Activated T-cell treated with anti-CD3 and anti-CD28 coated beads, Interleukin-2, amount 50 U/mL, for 4 hours (primary cell): ENCODE measurements at regions not wholly inside any gene's neighbourhood (a gene's known extent, or its start where the extent isn't known, plus 50 kb on each side); places are given as distances from the start of the nearest gene placed in this dataset.

ENCODE experiments used
- ATAC-seq, 2 donors: fragments of 200-7000 bp; cut with Tn5 transposase; one replicate each; pipeline ENCODE4 v1.10.0; 2021
- DNase-seq: peaks from one replicate; pipeline ENCODE4 v3.0.0-alpha.2; 2020
- H3K27me3 Mint-ChIP-seq: one replicate; pipeline ENCODE4 v1.8.0; 2021; ENCODE audit warnings: low read depth, mixed read lengths
- H3K36me3 Mint-ChIP-seq: one replicate; pipeline ENCODE4 v1.8.0; 2022; ENCODE audit warnings: mixed read lengths; ENCODE audit not compliant: insufficient read depth
- H3K4me1 Mint-ChIP-seq: one replicate; pipeline ENCODE4 v1.8.0; 2021; ENCODE audit warnings: low read depth, mixed read lengths
- H3K4me3 Mint-ChIP-seq: one replicate; pipeline ENCODE4 v1.8.0; 2021; ENCODE audit warnings: mild to moderate bottlenecking, moderate library complexity, mixed read lengths
- H3K9me3 Mint-ChIP-seq: one replicate; pipeline ENCODE4 v1.8.0; 2021; ENCODE audit warnings: mixed read lengths

DNA sequence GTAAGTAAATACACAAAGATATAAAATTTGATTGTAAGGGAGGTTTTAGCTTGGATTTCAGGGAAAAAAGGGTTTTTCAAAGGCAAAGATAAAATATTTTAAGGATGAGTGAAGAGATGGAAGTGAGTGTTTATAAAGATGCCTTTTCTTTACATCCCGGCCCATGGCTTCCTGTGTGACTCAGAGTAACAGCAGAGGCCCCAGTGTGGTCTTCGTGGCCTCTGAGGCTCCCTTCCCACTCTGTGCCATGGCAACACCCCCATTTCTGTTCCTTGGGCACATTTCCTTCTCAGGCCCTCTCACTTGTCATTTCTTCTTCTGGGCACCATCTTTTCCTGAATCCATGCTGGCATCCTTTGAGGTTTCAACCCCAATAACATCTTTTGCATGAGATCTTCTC lies 92.6 kb upstream of the TMEM18 start:
- Mint-ChIP-seq H3K27me3 (peaks cover 2% of the 10 kb centered on the region), H3K9me3 (peaks cover 5% of the 10 kb centered on the region), H3K4me3 (no peak overlapping the region), H3K36me3 (peaks cover 1% of the 10 kb centered on the region), H3K4me1 (peaks cover 21% of the 10 kb centered on the region)
- DNase-seq (no peak), ATAC-seq (no peak)

DNA sequence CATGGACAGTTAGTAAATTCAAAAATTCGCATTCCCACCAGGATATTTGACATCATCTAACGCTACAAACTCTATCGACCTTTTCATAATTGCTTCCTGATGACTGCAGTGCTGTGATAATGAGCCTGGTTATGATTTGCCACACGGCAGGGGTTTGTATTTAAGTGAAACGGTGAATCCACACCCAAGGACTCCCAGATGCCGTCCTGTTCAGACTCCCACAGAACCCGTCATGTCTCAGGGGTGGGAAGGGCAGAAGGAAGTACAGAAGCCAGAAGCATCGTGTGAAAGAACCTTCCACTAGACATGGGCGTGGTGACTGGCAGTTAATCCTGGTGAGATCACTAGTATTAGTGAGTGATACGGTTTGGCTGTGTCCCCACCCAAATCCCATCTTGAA lies 91.2 kb upstream of the TMEM18 start:
- H3K36me3 Mint-ChIP-seq: peaks cover 1% of the 10 kb centered on the region
- no peak overlapping the region for H3K4me3 Mint-ChIP-seq
- H3K27me3 Mint-ChIP-seq: peaks cover 2% of the 10 kb centered on the region
- H3K4me1 Mint-ChIP-seq: peaks cover 21% of the 10 kb centered on the region
- no peak for DNase-seq
- no peak for ATAC-seq
- peaks cover 5% of the 10 kb centered on the region for H3K9me3 Mint-ChIP-seq

DNA sequence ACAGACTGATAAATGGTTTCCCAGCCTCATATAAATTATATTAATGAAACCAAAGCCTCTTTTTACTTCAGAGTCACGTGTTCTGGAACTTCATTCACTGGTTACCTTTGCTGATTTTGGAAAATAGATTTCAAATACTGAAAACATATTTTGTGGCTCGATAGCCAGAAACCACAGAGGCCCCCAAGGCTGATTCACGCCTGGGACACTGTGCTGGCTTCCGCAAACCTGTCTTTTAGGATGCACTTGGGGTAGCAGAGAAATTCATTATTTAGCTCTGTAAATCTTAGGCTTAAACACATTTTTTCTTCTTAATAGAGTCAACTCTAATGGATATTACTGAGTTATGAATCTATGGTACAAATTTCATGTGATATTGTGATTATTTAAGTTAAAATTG lies 90.7 kb upstream of the TMEM18 start:
- peaks cover 2% of the 10 kb centered on the region for H3K27me3 Mint-ChIP-seq
- no peak for DNase-seq
- peaks cover 21% of the 10 kb centered on the region for H3K4me1 Mint-ChIP-seq
- H3K9me3 Mint-ChIP-seq: peaks cover 5% of the 10 kb centered on the region
- no peak overlapping the region for H3K4me3 Mint-ChIP-seq
- no peak for ATAC-seq
- peaks cover 1% of the 10 kb centered on the region for H3K36me3 Mint-ChIP-seq

DNA sequence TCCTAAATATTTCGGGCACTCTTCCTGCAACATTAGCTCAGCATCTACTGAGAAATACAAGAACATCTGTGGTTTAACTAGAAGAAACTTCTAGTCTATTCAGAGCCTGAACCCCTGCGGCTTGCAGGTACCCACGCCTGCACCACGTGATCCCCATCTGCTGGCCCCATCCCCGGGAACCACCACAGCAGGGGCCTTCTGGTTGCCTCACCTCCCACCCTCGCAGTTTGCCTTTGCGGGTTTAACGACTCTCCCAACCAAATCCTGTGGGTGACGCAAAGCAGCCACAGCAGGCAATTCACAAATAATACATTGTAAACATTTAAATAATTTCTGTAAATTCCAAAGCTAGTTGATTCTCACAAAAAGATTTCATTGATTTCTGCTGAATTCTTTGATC lies 90.2 kb upstream of the TMEM18 start:
- peaks cover 5% of the 10 kb centered on the region for H3K9me3 Mint-ChIP-seq
- ATAC-seq: no peak
- H3K4me1 Mint-ChIP-seq: peaks cover 21% of the 10 kb centered on the region
- peaks cover 1% of the 10 kb centered on the region for H3K36me3 Mint-ChIP-seq
- H3K27me3 Mint-ChIP-seq: peaks cover 2% of the 10 kb centered on the region
- H3K4me3 Mint-ChIP-seq: no peak overlapping the region
- no peak for DNase-seq

DNA sequence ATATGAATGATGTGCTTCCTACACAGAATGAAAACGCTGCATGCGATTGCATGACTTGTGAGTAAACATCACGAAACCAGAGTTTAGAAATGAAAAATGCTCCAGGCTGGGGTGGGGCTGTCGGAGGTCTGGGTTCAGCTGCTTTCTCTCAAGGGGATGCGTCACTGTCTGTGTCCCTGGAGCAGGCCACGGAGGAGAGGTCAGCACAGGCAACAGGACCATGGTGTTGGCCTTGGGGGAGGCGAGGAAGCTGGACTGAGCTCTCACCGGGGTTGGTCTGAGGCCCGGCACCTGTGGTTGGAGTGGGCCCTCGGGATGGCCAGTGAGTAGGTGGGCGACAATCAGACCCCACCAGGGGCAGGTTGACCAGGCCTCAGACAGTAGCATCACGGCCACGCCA lies 89.0 kb upstream of the TMEM18 start:
- ATAC-seq: no peak
- H3K36me3 Mint-ChIP-seq: peaks cover 1% of the 10 kb centered on the region
- peaks cover 21% of the 10 kb centered on the region for H3K4me1 Mint-ChIP-seq
- H3K27me3 Mint-ChIP-seq: peaks cover 4% of the 10 kb centered on the region
- no peak overlapping the region for H3K4me3 Mint-ChIP-seq
- DNase-seq: no peak
- H3K9me3 Mint-ChIP-seq: peaks cover 5% of the 10 kb centered on the region

DNA sequence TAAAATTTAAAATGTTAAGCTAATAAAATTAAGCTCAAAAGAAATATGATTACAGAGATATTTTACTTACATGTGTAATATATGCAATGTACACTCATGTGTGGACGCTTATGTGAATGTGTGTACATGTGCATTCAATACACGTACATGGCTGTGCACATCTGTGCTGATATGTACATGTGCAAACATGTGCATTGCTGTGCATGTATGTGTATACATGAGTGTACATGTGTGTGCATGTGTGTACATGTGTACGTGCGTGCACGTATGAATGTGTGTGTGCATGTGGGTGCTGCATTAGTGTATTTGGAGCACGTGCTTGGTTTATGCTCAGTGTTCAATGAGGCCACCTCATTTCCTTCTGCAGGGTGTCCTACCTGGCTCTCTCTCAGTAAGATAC lies 88.2 kb upstream of the TMEM18 start:
- peaks cover 1% of the 10 kb centered on the region for H3K36me3 Mint-ChIP-seq
- H3K9me3 Mint-ChIP-seq: peaks cover 5% of the 10 kb centered on the region
- H3K4me3 Mint-ChIP-seq: no peak overlapping the region
- DNase-seq (no peak), ATAC-seq (no peak)
- peaks cover 7% of the 10 kb centered on the region for H3K27me3 Mint-ChIP-seq
- peaks cover 21% of the 10 kb centered on the region for H3K4me1 Mint-ChIP-seq

DNA sequence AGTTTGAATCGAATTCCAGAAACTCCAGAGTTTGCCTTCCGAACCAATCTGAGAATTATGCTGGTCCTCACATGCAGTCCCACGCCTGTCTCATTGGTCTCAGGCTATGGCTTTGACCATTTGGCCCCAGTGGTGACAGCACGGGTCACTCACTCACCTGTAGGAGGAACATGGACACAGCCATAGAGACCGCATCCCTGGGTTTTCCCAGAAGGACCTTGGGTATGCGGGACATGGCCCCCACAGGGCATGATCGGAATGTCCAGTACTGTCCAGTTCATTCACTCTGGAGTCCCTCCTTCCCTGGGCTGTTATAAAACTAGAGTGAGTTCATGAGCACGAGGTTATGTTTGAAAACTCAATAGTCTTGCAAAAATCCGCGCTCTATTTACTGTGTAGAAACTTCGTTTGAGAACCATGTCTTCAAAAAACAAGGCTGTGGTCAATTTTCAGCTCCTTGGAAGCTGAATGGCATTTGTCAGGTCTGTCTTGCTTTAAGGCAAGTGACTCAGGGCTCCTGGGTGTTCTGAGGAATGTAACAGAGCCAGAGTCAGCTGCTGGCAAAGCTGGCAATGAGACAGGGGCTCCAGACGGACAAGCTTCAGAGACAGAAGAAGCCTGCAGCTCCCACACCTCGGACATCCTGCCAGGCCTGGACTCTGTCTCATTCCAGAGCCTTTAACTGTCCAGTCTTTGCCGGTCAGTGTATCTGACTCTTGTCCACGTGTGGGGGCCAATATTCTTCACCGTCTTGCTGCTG lies 86.7 kb upstream of the TMEM18 start:
- Mint-ChIP-seq H3K9me3 (peaks cover 2% of the 10 kb centered on the region), H3K27me3 (peaks cover 9% of the 10 kb centered on the region), H3K4me1 (peaks cover 17% of the 10 kb centered on the region), H3K36me3 (peaks cover 1% of the 10 kb centered on the region), H3K4me3 (no peak overlapping the region)
- DNase-seq: no peak
- no peak for ATAC-seq

DNA sequence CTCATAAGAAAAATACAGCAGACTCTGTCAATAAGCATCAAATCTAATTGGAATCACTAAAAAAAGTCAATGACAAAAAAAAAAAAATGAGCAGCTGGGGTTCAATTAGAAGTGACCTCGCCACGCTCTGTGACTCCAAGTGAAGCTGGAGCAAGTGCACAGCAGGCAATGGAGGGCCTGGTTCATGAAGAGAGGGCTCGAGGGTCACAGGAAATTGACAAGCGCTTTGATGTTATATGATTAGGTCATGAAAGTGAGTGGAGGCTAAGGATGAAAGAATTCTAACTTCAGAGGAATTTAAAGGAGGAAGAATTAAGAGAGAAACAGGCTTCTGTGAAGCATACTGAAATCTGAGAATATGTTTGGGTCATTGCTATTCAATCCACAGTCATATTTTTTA lies 85.4 kb upstream of the TMEM18 start:
- no peaks in the 10 kb centered on the region for H3K9me3 Mint-ChIP-seq
- H3K4me1 Mint-ChIP-seq: peaks cover 15% of the 10 kb centered on the region
- H3K27me3 Mint-ChIP-seq: peaks cover 11% of the 10 kb centered on the region
- DNase-seq (no peak), ATAC-seq (no peak)
- H3K36me3 Mint-ChIP-seq: no peaks in the 10 kb centered on the region
- no peak overlapping the region for H3K4me3 Mint-ChIP-seq

DNA sequence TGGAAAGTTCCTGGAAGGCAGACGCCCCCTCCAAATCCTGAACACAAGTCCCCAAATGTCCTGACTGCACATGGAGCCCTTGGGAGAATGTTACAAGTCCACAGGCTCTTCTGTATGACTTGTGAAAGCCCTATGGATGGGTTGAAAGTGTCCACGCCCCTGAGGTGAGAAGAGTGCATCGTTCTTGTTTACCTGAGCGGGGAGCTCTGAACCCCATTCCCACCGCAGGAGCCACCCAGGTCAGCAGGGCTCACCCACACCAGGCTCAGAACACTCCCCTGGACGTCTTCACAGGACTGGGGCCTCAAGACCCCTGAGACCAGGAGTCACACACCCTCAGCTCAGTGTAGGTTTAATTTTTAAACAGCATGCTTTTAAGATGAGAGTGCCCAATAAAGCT lies 84.2 kb upstream of the TMEM18 start:
- H3K4me1 Mint-ChIP-seq: peaks cover 3% of the 10 kb centered on the region
- ATAC-seq: no peak
- H3K9me3 Mint-ChIP-seq: no peaks in the 10 kb centered on the region
- peaks cover 15% of the 10 kb centered on the region for H3K27me3 Mint-ChIP-seq
- no peak for DNase-seq
- no peak overlapping the region for H3K4me3 Mint-ChIP-seq
- no peaks in the 10 kb centered on the region for H3K36me3 Mint-ChIP-seq

DNA sequence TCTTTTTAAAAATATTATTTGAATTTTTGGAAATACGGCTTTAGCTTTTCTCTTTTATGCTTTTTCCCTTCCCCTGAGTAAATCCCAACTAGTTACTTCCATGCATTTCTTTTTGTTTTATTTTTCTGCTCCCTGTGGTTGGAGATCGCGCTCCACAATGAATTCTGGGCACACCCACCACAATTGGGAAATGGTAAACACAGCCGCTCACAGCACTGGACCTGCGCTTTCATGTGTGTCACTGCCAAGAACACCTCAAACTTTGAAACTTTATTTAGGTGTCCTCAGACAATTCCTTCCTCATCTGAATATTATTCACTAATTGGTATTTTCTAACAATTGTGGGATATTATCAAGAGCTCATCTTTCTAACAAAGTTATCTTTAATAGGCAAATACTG lies 82.8 kb upstream of the TMEM18 start:
- ATAC-seq (no peak), DNase-seq (no peak)
- H3K27me3 Mint-ChIP-seq: peaks cover 15% of the 10 kb centered on the region
- no peaks in the 10 kb centered on the region for H3K9me3 Mint-ChIP-seq
- H3K36me3 Mint-ChIP-seq: no peaks in the 10 kb centered on the region
- H3K4me1 Mint-ChIP-seq: no peaks in the 10 kb centered on the region
- H3K4me3 Mint-ChIP-seq: no peak overlapping the region

DNA sequence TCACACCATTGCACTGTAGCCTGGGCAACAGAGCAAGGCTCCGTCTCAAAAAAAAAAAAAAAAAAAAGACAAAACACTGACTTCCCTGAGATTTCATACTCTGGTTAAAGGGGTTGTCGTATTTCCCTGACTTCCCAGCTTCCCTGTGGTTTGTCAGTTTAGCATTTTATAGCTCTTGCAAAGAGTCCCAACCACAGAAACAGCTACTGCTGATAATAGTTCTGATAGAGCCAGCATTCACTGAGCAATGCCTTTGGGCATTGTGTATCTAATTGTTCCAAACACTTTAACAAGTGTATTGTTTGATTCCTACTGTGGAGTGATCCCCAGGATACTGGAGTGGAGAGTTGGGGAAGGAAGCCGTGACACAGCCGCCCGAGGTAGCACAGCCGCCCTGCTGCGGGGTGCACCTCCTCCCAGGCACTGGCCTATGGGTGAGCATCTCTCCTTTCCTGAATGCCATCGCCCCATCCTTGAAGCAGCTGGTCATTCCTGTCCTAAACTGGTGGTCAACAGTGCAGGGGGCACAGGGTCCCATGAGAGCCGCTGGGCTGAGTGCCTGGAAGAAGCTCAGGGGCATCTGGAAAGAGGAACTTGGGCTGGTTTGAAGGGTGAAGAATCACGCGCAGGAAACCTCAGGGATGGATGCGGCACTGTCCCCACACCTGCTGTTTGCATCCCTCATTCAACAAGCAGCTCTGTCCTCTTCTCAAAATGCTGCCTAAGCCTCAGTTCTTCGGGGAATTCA lies 81.0 kb upstream of the TMEM18 start:
- no peak for ATAC-seq
- peaks cover 20% of the 10 kb centered on the region for H3K27me3 Mint-ChIP-seq

GRCh38 chr2:753123-753522 lies 75.9 kb upstream of the TMEM18 start:
- ATAC-seq: no peak
- no peaks in the 10 kb centered on the region for H3K36me3 Mint-ChIP-seq

More for the DNA sequence above, 81.0 kb upstream of the TMEM18 start:
- DNase-seq: no peak
- no peaks in the 10 kb centered on the region for H3K36me3 Mint-ChIP-seq
- H3K4me1 Mint-ChIP-seq: no peaks in the 10 kb centered on the region
- H3K9me3 Mint-ChIP-seq: no peaks in the 10 kb centered on the region
- no peak overlapping the region for H3K4me3 Mint-ChIP-seq

GRCh38 chr2:751474-751873 lies 74.3 kb upstream of the TMEM18 start:
- no peak for ATAC-seq

More at GRCh38 chr2:753123-753522, 75.9 kb upstream of the TMEM18 start:
- no peak for DNase-seq
- Mint-ChIP-seq H3K9me3 (no peaks in the 10 kb centered on the region), H3K4me3 (no peak overlapping the region), H3K27me3 (peaks cover 28% of the 10 kb centered on the region), H3K4me1 (no peaks in the 10 kb centered on the region)

DNA sequence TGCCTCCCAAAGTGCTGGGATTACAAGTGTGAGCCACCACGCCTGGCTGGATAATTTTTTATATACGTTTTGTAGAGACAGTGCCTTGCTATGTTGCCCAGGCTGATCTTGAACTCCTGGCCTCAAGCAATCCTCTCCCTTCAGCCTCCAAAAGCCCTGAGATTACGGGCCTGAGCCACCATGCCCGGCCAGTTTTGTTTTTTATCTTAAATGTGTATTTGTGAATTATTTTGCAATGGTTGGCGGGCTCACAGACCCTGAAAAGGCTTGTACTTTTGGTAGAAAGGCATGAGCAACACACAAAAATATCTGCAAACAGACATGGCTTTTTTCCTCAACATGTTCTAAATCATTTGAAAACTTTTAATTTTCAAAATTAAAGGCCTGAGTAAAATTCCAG lies 73.4 kb upstream of the TMEM18 start:
- Mint-ChIP-seq H3K36me3 (no peaks in the 10 kb centered on the region), H3K4me1 (no peaks in the 10 kb centered on the region), H3K27me3 (peaks cover 27% of the 10 kb centered on the region), H3K4me3 (no peak overlapping the region), H3K9me3 (peaks cover 6% of the 10 kb centered on the region)
- ATAC-seq (no peak), DNase-seq (no peak)

More at GRCh38 chr2:751474-751873, 74.3 kb upstream of the TMEM18 start:
- H3K36me3 Mint-ChIP-seq: no peaks in the 10 kb centered on the region
- peaks cover 4% of the 10 kb centered on the region for H3K9me3 Mint-ChIP-seq
- no peak overlapping the region for H3K4me3 Mint-ChIP-seq
- peaks cover 27% of the 10 kb centered on the region for H3K27me3 Mint-ChIP-seq
- no peak for DNase-seq
- H3K4me1 Mint-ChIP-seq: no peaks in the 10 kb centered on the region

DNA sequence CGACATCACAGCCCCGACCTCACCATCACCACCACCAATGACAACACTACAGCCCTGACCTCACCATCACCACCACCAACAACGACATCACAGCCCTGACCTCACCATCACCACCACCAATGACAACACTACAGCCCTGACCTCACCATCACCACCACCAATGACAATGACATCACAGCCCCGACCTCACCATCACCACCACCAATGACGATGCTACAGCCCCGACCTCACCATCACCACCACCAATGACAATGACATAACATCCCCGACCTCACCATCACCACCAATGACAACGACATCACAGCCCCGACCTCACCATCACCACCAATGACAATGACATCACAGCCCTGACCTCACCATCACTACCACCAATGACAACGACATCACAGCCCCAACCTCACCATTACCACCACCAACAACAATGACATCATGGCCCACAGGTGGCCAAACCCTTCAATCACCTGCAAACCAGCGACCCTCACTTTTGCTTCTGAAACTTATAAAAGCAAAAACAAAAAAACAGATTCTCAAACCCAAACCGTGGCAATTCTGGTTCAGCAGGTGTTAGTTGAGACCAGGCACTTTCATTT lies 70.7 kb upstream of the TMEM18 start:
- Mint-ChIP-seq H3K4me1 (no peaks in the 10 kb centered on the region), H3K4me3 (no peak overlapping the region), H3K9me3 (peaks cover 9% of the 10 kb centered on the region), H3K36me3 (no peaks in the 10 kb centered on the region), H3K27me3 (peaks cover 19% of the 10 kb centered on the region)
- no peak for DNase-seq
- ATAC-seq: no peak
